WTC11 (cell line): ENCODE measurements at regions not wholly inside any gene's neighbourhood (a gene's known extent, or its start where the extent isn't known, plus 50 kb on each side); places are given as distances from the start of the nearest gene placed in this dataset.

Experiments
- ATAC-seq: fragments of 200-7000 bp; cut with Tn5 transposase; 2 replicates; pipeline ENCODE4 v1.10.0; 2021; ENCODE audit warnings: mild to moderate bottlenecking, moderate library complexity
- CTCF ChIA-PET: fragments of 300-600 bp; sonication (Branson Sonifier 250); formaldehyde crosslinking; loops from one replicate; lab custom pipeline; 2021; ENCODE audit warnings: antibody characterized with exemption; lab: Charles Lee
- POLR2A ChIA-PET: fragments of 350-600 bp; sonication (Branson Sonifier 250); formaldehyde crosslinking; loops from one replicate; lab custom pipeline; 2021; ENCODE audit warnings: antibody characterized with exemption; lab: Charles Lee
- DNase-seq: peaks from one replicate; pipeline ENCODE4 v3.0.0; 2021; ENCODE audit warnings: low spot score
- H3K27ac Mint-ChIP-seq: 2 replicates; pipeline ENCODE4 v1.8.0; 2021; ENCODE audit warnings: mixed read lengths
- H3K27me3 Mint-ChIP-seq: 2 replicates; pipeline ENCODE4 v1.8.0; 2021; ENCODE audit warnings: low read depth, mild to moderate bottlenecking, moderate library complexity, mixed read lengths
- H3K36me3 Mint-ChIP-seq: 2 replicates; pipeline ENCODE4 v1.8.0; 2021; ENCODE audit warnings: mixed read lengths
- H3K4me1 Mint-ChIP-seq: 2 replicates; pipeline ENCODE4 v1.8.0; 2022; ENCODE audit warnings: mixed read lengths
- H3K4me3 Mint-ChIP-seq: 2 replicates; pipeline ENCODE4 v1.8.0; 2021; ENCODE audit warnings: mild to moderate bottlenecking, moderate library complexity, mixed read lengths
- H3K9me3 Mint-ChIP-seq: 2 replicates; pipeline ENCODE4 v1.8.0; 2021; ENCODE audit warnings: mixed read lengths
- AFF4 ChIP-seq: sonication (generic); formaldehyde crosslinking; IDR thresholded peaks from 2 replicates; pipeline ENCODE4 v1.8.1; 2023; ENCODE audit warnings: mild to moderate bottlenecking, missing genetic modification reagents, borderline replicate concordance
- CREB1 ChIP-seq: sonication (generic); formaldehyde crosslinking; IDR thresholded peaks from 2 replicates; pipeline ENCODE4 v1.8.0; 2023; ENCODE audit warnings: mild to moderate bottlenecking, missing genetic modification reagents
- ESRRA ChIP-seq: sonication (generic); formaldehyde crosslinking; IDR thresholded peaks from 2 replicates; pipeline ENCODE4 v1.8.1; 2022; ENCODE audit warnings: mild to moderate bottlenecking, missing genetic modification reagents, borderline replicate concordance
- FOXK1 ChIP-seq: sonication (generic); formaldehyde crosslinking; IDR thresholded peaks from 2 replicates; pipeline ENCODE4 v1.8.0; 2022; ENCODE audit warnings: mild to moderate bottlenecking, moderate library complexity, missing genetic modification reagents
- FOXP1 ChIP-seq: sonication (generic); formaldehyde crosslinking; IDR thresholded peaks from 2 replicates; pipeline ENCODE4 v1.8.0; 2022; ENCODE audit warnings: missing genetic modification reagents, mild to moderate bottlenecking, moderate library complexity, borderline replicate concordance
- GABPB1 ChIP-seq: sonication (generic); formaldehyde crosslinking; IDR thresholded peaks from 2 replicates; pipeline ENCODE4 v1.8.1; 2023; ENCODE audit warnings: mild to moderate bottlenecking, missing genetic modification reagents
- KAT7 ChIP-seq: sonication (generic); formaldehyde crosslinking; IDR thresholded peaks from 2 replicates; pipeline ENCODE4 v1.8.1; 2023; ENCODE audit warnings: missing genetic modification reagents, mild to moderate bottlenecking, borderline replicate concordance
- NFATC4 ChIP-seq: fragments of 250-450 bp; sonication (Bioruptor Pico); IDR thresholded peaks from 2 replicates; pipeline ENCODE4 v1.9.0; 2021; ENCODE audit warnings: mild to moderate bottlenecking
- NR2C2 ChIP-seq: sonication (generic); formaldehyde crosslinking; IDR thresholded peaks from 2 replicates; pipeline ENCODE4 v1.8.0; 2022; ENCODE audit warnings: mild to moderate bottlenecking, missing genetic modification reagents
- RORB ChIP-seq: fragments of 250-450 bp; sonication (Bioruptor Pico); IDR thresholded peaks from 2 replicates; pipeline ENCODE4 v1.9.0; 2021; ENCODE audit warnings: mild to moderate bottlenecking
- SP1 ChIP-seq: sonication (generic); formaldehyde crosslinking; conservative IDR thresholded peaks from 2 replicates; pipeline ENCODE4 v1.8.1; 2022; ENCODE audit warnings: missing genetic modification reagents
- ZBTB43 ChIP-seq: sonication (generic); formaldehyde crosslinking; IDR thresholded peaks from 2 replicates; pipeline ENCODE4 v1.8.1; 2023; ENCODE audit warnings: mild to moderate bottlenecking, missing genetic modification reagents
- ZSCAN18 ChIP-seq: fragments of 250-450 bp; sonication (Bioruptor Pico); IDR thresholded peaks from 2 replicates; pipeline ENCODE4 v2.1.2; 2022; ENCODE audit warnings: mild to moderate bottlenecking, moderate library complexity
- TF ChIP-seq, protein P1 (sequence below): sonication (generic); formaldehyde crosslinking; IDR thresholded peaks from 2 replicates; pipeline ENCODE4 v1.8.0; 2023; ENCODE audit warnings: missing genetic modification reagents
- TF ChIP-seq, protein P2 (sequence below): sonication (generic); formaldehyde crosslinking; IDR thresholded peaks from 2 replicates; pipeline ENCODE4 v1.8.1; 2022; ENCODE audit warnings: mild to moderate bottlenecking, moderate library complexity, missing genetic modification reagents
- TF ChIP-seq, protein P3 (sequence below): sonication (generic); formaldehyde crosslinking; IDR thresholded peaks from 2 replicates; pipeline ENCODE4 v1.8.1; 2022; ENCODE audit warnings: low read depth, missing genetic modification reagents, borderline replicate concordance

DNA sequence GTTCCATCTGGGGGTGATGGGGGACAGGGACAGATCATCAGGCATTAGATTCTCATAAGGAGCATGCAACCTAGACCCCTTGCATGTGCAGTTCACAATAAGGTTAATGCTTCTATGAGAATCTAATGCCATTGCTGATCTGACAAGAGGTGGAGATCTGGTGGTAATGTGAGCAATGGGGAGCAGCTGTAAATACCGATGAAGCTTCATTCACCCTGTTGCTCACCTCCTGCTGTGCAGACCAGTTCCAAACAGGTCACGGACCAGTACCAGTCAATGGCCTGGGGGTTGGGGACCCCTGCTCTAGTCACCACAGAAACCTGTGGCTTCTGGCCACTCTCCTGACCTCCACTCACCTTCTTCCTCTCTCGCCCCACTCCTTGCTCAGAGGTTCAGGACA, 229.9 kb downstream of the PTPRU start (continued):
- TF ChIP-seq RORB (CRISPR knock-in tag) = no peak
- no peak for TF ChIP-seq AFF4 (CRISPR knock-in tag)
- no peak for TF ChIP-seq FOXK1 (CRISPR knock-in tag)
- TF ChIP-seq, protein P1, sequence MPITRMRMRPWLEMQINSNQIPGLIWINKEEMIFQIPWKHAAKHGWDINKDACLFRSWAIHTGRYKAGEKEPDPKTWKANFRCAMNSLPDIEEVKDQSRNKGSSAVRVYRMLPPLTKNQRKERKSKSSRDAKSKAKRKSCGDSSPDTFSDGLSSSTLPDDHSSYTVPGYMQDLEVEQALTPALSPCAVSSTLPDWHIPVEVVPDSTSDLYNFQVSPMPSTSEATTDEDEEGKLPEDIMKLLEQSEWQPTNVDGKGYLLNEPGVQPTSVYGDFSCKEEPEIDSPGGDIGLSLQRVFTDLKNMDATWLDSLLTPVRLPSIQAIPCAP (CRISPR knock-in tag) = no peak
- TF ChIP-seq, protein P2, sequence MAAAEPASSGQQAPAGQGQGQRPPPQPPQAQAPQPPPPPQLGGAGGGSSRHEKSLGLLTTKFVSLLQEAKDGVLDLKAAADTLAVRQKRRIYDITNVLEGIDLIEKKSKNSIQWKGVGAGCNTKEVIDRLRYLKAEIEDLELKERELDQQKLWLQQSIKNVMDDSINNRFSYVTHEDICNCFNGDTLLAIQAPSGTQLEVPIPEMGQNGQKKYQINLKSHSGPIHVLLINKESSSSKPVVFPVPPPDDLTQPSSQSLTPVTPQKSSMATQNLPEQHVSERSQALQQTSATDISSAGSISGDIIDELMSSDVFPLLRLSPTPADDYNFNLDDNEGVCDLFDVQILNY (CRISPR knock-in tag) = no peak
- no peak for TF ChIP-seq FOXP1 (CRISPR knock-in tag)

GRCh38 chr1:29465755-29466154, 229.4 kb downstream of the PTPRU start:
- H3K9me3 Mint-ChIP-seq = peaks cover 37% of the 10 kb centered on the region
- H3K4me1 Mint-ChIP-seq = peaks cover 23% of the 10 kb centered on the region
- no peak overlapping the region for H3K27ac Mint-ChIP-seq
- TF ChIP-seq RORB (CRISPR knock-in tag) = no peak
- no peak for TF ChIP-seq ESRRA (CRISPR knock-in tag)
- TF ChIP-seq ZSCAN18 (CRISPR knock-in tag) = no peak
- TF ChIP-seq NR2C2 (CRISPR knock-in tag) = no peak
- no peak for TF ChIP-seq CREB1 (CRISPR knock-in tag)
- TF ChIP-seq KAT7 (CRISPR knock-in tag) = no peak
- no peak for TF ChIP-seq FOXK1 (CRISPR knock-in tag)
- TF ChIP-seq, protein P3, sequence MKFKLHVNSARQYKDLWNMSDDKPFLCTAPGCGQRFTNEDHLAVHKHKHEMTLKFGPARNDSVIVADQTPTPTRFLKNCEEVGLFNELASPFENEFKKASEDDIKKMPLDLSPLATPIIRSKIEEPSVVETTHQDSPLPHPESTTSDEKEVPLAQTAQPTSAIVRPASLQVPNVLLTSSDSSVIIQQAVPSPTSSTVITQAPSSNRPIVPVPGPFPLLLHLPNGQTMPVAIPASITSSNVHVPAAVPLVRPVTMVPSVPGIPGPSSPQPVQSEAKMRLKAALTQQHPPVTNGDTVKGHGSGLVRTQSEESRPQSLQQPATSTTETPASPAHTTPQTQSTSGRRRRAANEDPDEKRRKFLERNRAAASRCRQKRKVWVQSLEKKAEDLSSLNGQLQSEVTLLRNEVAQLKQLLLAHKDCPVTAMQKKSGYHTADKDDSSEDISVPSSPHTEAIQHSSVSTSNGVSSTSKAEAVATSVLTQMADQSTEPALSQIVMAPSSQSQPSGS (CRISPR knock-in tag) = no peak
- no peak for TF ChIP-seq NFATC4 (CRISPR knock-in tag)
- no peak for TF ChIP-seq ZBTB43 (CRISPR knock-in tag)
- no peak for TF ChIP-seq SP1 (CRISPR knock-in tag)
- TF ChIP-seq GABPB1 (CRISPR knock-in tag) = no peak
- ATAC-seq (no peak), DNase-seq (no peak)
- CTCF ChIA-PET = no interaction called here
- POLR2A ChIA-PET = no interaction called here
- H3K36me3 Mint-ChIP-seq = peaks cover 16% of the 10 kb centered on the region
- H3K27me3 Mint-ChIP-seq = no peaks in the 10 kb centered on the region; the same call in none of the 2 replicates
- H3K4me3 Mint-ChIP-seq = no peak overlapping the region
